ENCODE measurements at regions not wholly inside any gene's neighbourhood (a gene's known extent, or its start where the extent isn't known, plus 50 kb on each side); places are given as distances from the start of the nearest gene placed in this dataset.

GRCh38 chr18:41713969-41714825 lies 240.8 kb upstream of the PIK3C3 start:
- no peak for TF ChIP-seq CTCF (conservative IDR thresholded peaks at IDR 0.05 in 1 of 2, IDR thresholded peaks at IDR 0.05 in 1 of 2; ENCODE audit: extremely low read depth in 1 of 2, insufficient read depth in 1 of 2, low read depth in 1 of 2, low read length in 2 of 2)
- TF ChIP-seq EZH2 (IDR thresholded peaks at IDR 0.05; ENCODE audit: borderline replicate concordance, low read length), result no peak
